KG1 (cell line): ENCODE measurements at regions not wholly inside any gene's neighbourhood (a gene's known extent, or its start where the extent isn't known, plus 50 kb on each side); places are given as distances from the start of the nearest gene placed in this dataset.

Experiments used
- DNase-seq: peaks from one replicate; lab custom pipeline; 2025; lab: John Stamatoyannopoulos, UW

GRCh38 chr17:70654706-70655105 lies 485.4 kb downstream of the KCNJ2 start:
- no peak for DNase-seq

- no peak for DNase-seq
Observed at GRCh38 chr17:70655176-70655958, 486.0 kb downstream of the KCNJ2 start.

- DNase-seq, result no peak
Observed at GRCh38 chr17:70658317-70658716, 489.0 kb downstream of the KCNJ2 start.

GRCh38 chr17:70658840-70659239 lies 489.5 kb downstream of the KCNJ2 start:
- no peak for DNase-seq

- no peak for DNase-seq
Observed at GRCh38 chr17:70661342-70662222, 492.2 kb downstream of the KCNJ2 start.

GRCh38 chr17:70668276-70668937 lies 499.1 kb downstream of the KCNJ2 start:
- DNase-seq, result no peak

GRCh38 chr17:70668938-70669778 lies 499.8 kb downstream of the KCNJ2 start:
- DNase-seq, result no peak

- DNase-seq, result no peak
Observed at GRCh38 chr17:70674061-70674460, 504.7 kb downstream of the KCNJ2 start.

GRCh38 chr17:70675070-70675590 lies 505.8 kb downstream of the KCNJ2 start:
- no peak for DNase-seq

- DNase-seq, result no peak
Observed at GRCh38 chr17:70677783-70678647, 508.7 kb downstream of the KCNJ2 start.

- no peak for DNase-seq
Observed at GRCh38 chr17:70678889-70679288, 509.6 kb downstream of the KCNJ2 start.

GRCh38 chr17:70683936-70684335 lies 514.6 kb downstream of the KCNJ2 start:
- DNase-seq, result no peak

GRCh38 chr17:70687421-70687820 lies 518.1 kb downstream of the KCNJ2 start:
- no peak for DNase-seq

- DNase-seq, result no peak
Observed at GRCh38 chr17:70691150-70691549, 521.8 kb downstream of the KCNJ2 start.

GRCh38 chr17:70699408-70699807 lies 530.1 kb downstream of the KCNJ2 start:
- no peak for DNase-seq

- no peak for DNase-seq
Observed at GRCh38 chr17:70702683-70703255, 533.4 kb downstream of the KCNJ2 start.

GRCh38 chr17:70709596-70709995 lies 540.3 kb downstream of the KCNJ2 start:
- DNase-seq, result no peak

GRCh38 chr17:70713694-70714093 lies 544.4 kb downstream of the KCNJ2 start:
- DNase-seq, result no peak

- no peak for DNase-seq
Observed at GRCh38 chr17:70716551-70716950, 547.2 kb downstream of the KCNJ2 start.

- no peak for DNase-seq
Observed at GRCh38 chr17:70717042-70717441, 547.7 kb downstream of the KCNJ2 start.
